Right lobe of liver (tissue), 6 donors: ENCODE measurements at regions not wholly inside any gene's neighbourhood (a gene's known extent, or its start where the extent isn't known, plus 50 kb on each side); places are given as distances from the start of the nearest gene placed in this dataset.

ENCODE experiments used
- ATAC-seq, 4 donors: fragments of 200-7000 bp; cut with Tn5 transposase; one replicate each; pipeline ENCODE4 v1.9.1; 2020; ENCODE audit warnings: mild to moderate bottlenecking in 4 of 4, moderate library complexity in 4 of 4
- DNase-seq, 3 donors: peaks; one replicate each; pipeline ENCODE4 v3.0.0-alpha.2; 2020
- H3K27ac ChIP-seq, 3 donors: fragments of 200-600 bp; one replicate each; pipeline ENCODE4 v1.8.0; 2022
- H3K27me3 ChIP-seq, 2 donors: fragments of 200-600 bp; one replicate each; pipeline ENCODE4 v1.8.0; 2022
- H3K36me3 ChIP-seq, 4 donors: fragments of 200-600 bp; sonication (generic) in 1 of 4; one replicate each; pipeline versions ENCODE4 v1.5.1 to v1.8.0; 2017 to 2022; ENCODE audit warnings: control low read depth in 1 of 4
- H3K4me1 ChIP-seq, 4 donors: fragments of 200-600 bp; sonication (generic) in 1 of 4; one replicate each; pipeline versions ENCODE4 v1.5.1 to v1.8.0; 2017 to 2022; ENCODE audit warnings: control low read depth in 1 of 4
- H3K4me3 ChIP-seq, 3 donors: fragments of 200-600 bp; one replicate each; pipeline ENCODE4 v1.8.0; 2022
- H3K9me3 ChIP-seq, 4 donors: fragments of 200-600 bp; sonication (generic) in 1 of 4; one replicate each; pipeline versions ENCODE4 v1.5.1 to v1.8.0; 2017 to 2022; ENCODE audit warnings: control low read depth in 1 of 4
- POLR2A ChIP-seq: fragments of 450-650 bp; IDR thresholded peaks from one replicate; pipeline ENCODE4 v1.6.1; 2017; ENCODE audit warnings: antibody characterized with exemption, mild to moderate bottlenecking
- WGBS: methylation state at CpG from one replicate; pipeline ENCODE4 v1.1.6; 2018; ENCODE audit warnings: low coverage, low lambda C conversion rate; ENCODE audit not compliant: insufficient coverage; ENCODE audit errors: missing lambda C conversion rate; 5-methylcytosine and 5-hydroxymethylcytosine counted together
- intact Hi-C, 2 donors: fragments of 100-400 bp; cut with DNase I; formaldehyde crosslinking; loops; one replicate each; pipeline versions ENCODE4 v1.11.2 to v1.14.1; 2022
- TF ChIP-seq, protein P1 (sequence below), 4 donors: fragments of 200-600 bp in 3 of 4; fragments of 450-650 bp in 1 of 4; IDR thresholded peaks; one replicate each; pipeline versions ENCODE4 v1.5.1 to v1.8.0; 2016 to 2022; ENCODE audit warnings: antibody characterized with exemption in 4 of 4, mild to moderate bottlenecking in 2 of 4
- donor health status: DM: no; HTN: yes; CAD: no.
- donor health status: DM: no; HTN: no; CAD: no.
- donor health status: DM: no; HTN: no; CAD: no.
- donor health status: DM: no; HTN: yes; CAD: no.
- donor health status: DM: no; HTN: yes; CAD: no.

- peaks cover 4 to 57% (median 27%) of the 10 kb centered on the region in 4 donors for H3K4me1 ChIP-seq
Measured at GRCh38 chr9:89661956-89662717, 57.3 kb downstream of the GADD45G start.

DNA sequence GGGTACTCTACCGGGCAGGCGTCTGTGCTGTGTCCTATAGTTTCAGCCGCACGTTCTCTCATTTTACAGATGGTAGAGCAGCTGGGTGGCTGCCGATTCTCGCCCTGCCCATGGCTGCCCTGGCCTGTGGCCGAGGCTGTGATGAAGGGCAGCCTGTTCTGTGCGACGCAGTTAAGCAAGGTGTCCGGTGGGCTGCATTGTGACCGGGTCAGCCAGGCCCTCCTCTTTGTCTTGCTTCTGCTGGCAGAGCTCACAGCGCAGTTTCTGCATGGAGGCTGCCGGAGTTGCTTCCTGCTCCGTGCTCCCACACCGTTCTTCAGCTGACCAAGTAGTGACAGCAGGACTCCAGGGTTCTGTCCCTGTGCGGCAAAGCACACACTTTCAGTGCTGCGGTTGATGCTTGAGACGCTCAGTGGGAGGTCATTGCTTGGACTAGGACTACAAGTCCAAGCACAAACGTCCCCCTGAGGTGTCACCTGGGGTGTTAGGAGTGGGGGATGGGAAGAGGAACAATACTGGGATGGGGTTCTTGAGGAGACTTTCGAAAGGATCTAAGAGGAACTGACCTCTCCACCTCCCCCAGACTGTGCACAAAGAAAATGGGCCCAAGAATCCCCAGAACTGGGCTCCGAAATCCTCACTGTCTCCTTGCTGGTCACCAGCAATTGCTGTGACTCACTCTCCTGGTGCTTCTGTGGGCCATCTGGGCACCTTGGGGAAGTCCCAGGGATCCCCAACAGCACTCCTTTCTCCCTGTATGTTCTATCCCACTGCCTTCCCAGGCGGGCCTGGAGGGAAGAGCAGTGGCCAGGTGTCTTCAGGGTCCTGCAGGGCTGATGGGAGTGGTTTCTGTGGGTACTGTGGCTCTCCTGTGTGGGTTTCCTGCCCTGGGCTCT, 58.2 kb downstream of the GADD45G start:
- H3K9me3 ChIP-seq = no peaks in the 10 kb centered on the region
- DNase-seq (no peak), ATAC-seq (no peak)
- no peaks in the 10 kb centered on the region for H3K36me3 ChIP-seq
- peak overlapping the region in 2 of 3 donors; percentile 21 to 35 for H3K4me3 ChIP-seq
- peaks cover 4 to 65% (median 33%) of the 10 kb centered on the region in 4 donors for H3K4me1 ChIP-seq
- intact Hi-C loops = no loop called here
- H3K27me3 ChIP-seq = no peaks in the 10 kb centered on the region
- TF ChIP-seq, protein P1, sequence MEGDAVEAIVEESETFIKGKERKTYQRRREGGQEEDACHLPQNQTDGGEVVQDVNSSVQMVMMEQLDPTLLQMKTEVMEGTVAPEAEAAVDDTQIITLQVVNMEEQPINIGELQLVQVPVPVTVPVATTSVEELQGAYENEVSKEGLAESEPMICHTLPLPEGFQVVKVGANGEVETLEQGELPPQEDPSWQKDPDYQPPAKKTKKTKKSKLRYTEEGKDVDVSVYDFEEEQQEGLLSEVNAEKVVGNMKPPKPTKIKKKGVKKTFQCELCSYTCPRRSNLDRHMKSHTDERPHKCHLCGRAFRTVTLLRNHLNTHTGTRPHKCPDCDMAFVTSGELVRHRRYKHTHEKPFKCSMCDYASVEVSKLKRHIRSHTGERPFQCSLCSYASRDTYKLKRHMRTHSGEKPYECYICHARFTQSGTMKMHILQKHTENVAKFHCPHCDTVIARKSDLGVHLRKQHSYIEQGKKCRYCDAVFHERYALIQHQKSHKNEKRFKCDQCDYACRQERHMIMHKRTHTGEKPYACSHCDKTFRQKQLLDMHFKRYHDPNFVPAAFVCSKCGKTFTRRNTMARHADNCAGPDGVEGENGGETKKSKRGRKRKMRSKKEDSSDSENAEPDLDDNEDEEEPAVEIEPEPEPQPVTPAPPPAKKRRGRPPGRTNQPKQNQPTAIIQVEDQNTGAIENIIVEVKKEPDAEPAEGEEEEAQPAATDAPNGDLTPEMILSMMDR (IDR thresholded peaks at IDR 0.05) = no peak
- TF ChIP-seq POLR2A = no peak
- peak overlapping the region; percentile 27 to 96 (median 92) for H3K27ac ChIP-seq
- 100% methylated on average over 1 of the region's 22 CpGs for WGBS

More at GRCh38 chr9:89661956-89662717, 57.3 kb downstream of the GADD45G start:
- 13% methylated on average over 7 of the region's 21 CpGs for WGBS
- Histone ChIP-seq H3K4me3 (peak overlapping the region; percentile 6 to 35 (median 21)), H3K27me3 (no peaks in the 10 kb centered on the region), H3K27ac (peak overlapping the region; percentile 27 to 96 (median 92)), H3K9me3 (no peaks in the 10 kb centered on the region), H3K36me3 (no peaks in the 10 kb centered on the region)
- DNase-seq (peak; percentile 98 to 99 (median 99)), ATAC-seq (peak; percentile 81 to 89 (median 84))
- intact Hi-C loops = no loop called here
- TF ChIP-seq, protein P1 (IDR thresholded peaks at IDR 0.05) = no peak
- TF ChIP-seq POLR2A = no peak

DNA sequence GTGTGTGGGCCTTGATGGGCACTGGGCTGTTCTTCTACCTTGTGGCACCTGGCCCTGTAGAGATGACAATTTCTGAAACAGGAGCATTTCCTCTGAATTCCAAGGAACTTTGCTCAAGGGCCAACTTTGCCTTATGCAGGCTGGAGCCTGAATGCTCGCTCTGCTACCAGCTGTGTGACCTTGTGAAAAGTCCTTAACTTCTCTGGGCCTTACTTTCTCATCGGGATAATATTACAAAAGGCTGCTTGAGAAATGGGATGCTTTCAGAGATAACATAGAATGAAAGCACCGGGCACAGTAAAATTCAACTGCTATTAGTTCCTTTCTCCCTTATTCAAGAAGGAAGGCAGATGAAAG, 58.8 kb downstream of the GADD45G start:
- intact Hi-C loops = no loop called here
- Histone ChIP-seq H3K4me1 (peaks cover 4 to 72% (median 36%) of the 10 kb centered on the region in 4 donors), H3K9me3 (no peaks in the 10 kb centered on the region), H3K4me3 (no peak overlapping the region), H3K36me3 (no peaks in the 10 kb centered on the region), H3K27ac (peak overlapping the region in 2 of 3 donors; percentile 92 to 96), H3K27me3 (no peaks in the 10 kb centered on the region)
- TF ChIP-seq, protein P1 (IDR thresholded peaks at IDR 0.05) = no peak
- TF ChIP-seq POLR2A = no peak
- no peak for DNase-seq
- ATAC-seq = no peak
- WGBS = 82% methylated on average over 3 of the region's 3 CpGs

GRCh38 chr9:89664010-89664409, 59.2 kb downstream of the GADD45G start:
- Histone ChIP-seq H3K9me3 (no peaks in the 10 kb centered on the region), H3K36me3 (no peaks in the 10 kb centered on the region), H3K27ac (peak overlapping the region; percentile 4 to 96 (median 92)), H3K4me1 (peaks cover 4 to 76% (median 38%) of the 10 kb centered on the region in 4 donors), H3K4me3 (no peak overlapping the region), H3K27me3 (no peaks in the 10 kb centered on the region)
- WGBS = 90% methylated on average over 2 of the region's 4 CpGs
- intact Hi-C loops = no loop called here
- TF ChIP-seq POLR2A = no peak
- TF ChIP-seq, protein P1 (IDR thresholded peaks at IDR 0.05) = no peak
- ATAC-seq (no peak), DNase-seq (no peak)
